A204.1 (cell line): ENCODE measurements at regions not wholly inside any gene's neighbourhood (a gene's known extent, or its start where the extent isn't known, plus 50 kb on each side); places are given as distances from the start of the nearest gene placed in this dataset.

Source experiments
- FAIRE-seq: peaks from 2 replicates; lab custom pipeline; 2012; peaks lifted over from hg19 to GRCh38; lab: Jason Lieb, UNC

- no peak for FAIRE-seq
Measured at GRCh38 chr5:89628876-89629635, 746.1 kb upstream of the MEF2C start.

- no peak for FAIRE-seq
Measured at GRCh38 chr5:89615839-89616518, 733.0 kb upstream of the MEF2C start.

DNA sequence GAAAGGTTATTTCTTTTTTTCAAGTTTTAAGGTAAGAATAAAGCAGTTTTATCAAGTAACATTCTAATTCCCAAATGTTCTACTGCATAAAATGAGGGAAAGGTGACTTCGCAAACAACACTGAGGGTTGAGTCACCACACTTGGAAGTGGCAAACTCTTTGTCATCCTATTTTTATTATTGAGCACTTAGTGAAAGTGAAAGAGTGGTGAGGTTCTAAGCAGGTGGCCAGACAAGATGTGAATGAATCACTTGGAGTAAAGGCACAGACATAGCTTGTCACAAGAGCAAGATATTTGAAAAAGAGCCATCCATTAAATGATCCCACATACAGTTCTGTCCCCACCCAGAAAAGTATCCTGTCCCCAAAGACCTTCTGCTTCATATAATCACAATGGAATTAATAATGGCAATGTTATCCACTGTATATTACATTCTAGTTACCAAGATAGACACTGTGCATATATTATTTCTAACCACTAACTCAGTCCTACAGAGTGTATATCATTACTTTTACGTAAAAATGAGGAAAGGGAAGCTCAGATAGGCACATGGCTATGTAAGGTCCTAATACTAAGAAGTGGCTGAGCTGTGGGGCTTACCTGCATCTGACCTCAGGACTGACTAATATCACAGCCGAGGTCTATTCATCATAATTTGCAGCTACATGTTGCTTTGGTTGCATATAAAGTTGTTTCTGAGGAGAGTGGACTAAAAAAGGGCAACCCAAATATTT lies 730.4 kb upstream of the MEF2C start:
- FAIRE-seq: no peak

- FAIRE-seq: no peak
Measured at GRCh38 chr5:89606939-89607534, 724.1 kb upstream of the MEF2C start.

DNA sequence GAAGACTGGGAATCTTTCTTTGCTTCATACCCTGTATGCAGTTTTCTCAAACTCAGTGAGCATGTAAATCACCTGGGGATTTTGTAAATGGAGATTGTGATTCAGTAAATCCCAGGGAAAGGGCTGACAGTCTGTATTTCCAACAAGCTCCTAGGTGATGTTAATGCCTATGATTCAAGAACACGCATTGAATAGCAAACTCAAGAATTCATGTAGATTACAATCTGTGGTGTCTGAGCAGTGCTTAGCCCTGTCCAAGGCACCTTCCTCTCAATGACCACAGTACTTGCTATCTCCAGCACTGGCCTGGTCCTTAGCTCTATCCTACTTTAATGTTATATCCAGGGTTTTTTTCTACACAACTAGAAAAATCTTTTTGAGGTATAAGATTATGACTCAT lies 721.4 kb upstream of the MEF2C start:
- FAIRE-seq: no peak

DNA sequence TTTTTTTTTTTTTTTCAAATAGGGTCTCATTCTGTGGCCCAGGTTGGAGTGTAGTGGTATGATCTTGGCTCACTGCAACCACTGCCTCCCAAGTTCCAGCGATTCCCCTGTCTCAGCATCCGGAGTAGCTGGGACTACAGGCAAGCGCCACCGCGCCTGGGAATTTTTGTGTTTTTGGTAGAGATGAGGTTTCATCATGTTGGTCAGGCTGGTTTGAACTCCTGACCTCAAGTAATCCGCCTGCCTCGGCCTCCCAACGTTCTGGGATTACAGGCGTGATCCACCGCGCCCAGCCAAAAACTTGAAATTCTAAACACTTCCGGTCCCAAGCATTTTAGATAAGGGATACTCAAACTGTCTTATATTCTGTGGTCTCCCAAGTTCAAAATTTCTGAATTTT lies 718.9 kb upstream of the MEF2C start:
- no peak for FAIRE-seq

DNA sequence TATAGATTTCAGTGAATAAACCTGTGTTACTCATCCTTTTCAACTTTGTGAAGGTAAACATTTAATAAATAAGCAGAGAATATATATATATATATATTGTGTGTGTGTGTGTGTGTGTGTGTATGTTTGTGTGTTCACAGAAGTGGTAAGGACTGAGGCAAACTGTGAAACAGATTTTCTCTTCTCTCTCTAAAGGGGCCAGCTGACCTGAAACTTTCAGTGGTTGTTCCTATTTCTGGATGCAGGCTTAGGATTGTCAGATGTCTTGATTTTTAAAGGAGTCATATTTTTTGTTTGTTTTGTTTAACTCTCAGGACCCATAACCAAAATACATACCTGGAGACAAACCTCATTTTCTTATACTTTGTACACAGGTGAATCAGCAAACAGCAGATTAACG lies 714.9 kb upstream of the MEF2C start:
- no peak for FAIRE-seq

- no peak for FAIRE-seq
Measured at GRCh38 chr5:89596821-89597220, 713.8 kb upstream of the MEF2C start.

DNA sequence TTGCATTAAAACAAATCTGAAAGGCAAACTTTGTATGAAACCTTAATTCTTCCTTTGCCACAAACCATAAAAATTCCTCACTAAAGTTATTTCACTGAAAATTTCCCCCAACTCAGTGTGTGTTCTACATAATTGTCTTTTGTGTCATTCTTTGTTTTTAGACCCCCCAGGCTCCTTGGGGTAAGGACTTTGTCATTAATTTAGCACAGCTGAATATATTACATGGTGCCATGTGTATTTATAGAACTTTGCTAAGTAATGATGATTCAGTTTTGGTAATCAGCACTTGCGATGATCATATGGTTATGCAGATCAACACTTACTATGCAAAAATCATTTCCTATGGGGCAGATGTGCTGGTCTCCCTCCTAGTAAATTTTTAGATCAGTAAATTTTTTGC lies 712.1 kb upstream of the MEF2C start:
- no peak for FAIRE-seq

DNA sequence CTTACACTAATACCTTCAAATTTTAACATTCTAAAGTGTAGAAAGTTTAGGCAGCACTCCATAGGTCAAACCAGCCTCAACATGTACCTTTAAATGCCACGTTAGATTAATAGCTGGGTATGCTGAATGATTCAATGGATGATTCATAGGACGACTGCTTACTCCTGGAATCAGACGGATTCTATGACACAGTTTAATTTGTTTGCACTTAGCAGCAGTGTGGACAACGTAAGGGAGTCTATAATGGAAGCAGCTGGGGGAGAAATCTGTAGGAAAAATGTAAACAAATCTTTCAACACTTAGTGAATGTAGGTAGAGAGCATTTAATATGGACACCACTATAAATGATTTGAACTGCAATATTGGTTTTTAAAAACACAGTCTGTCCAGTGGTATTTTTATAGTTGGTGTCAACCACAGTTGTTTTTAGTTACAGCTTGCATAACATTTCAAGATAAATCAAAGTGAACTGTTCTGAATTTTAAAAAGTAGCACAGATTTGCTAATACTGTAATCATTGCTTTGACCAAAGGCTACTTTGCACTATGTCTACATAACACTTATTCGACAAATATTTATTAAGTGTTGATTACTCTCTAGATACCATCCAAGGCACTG lies 701.5 kb upstream of the MEF2C start:
- FAIRE-seq: no peak

GRCh38 chr5:89583534-89583933 lies 700.5 kb upstream of the MEF2C start:
- no peak for FAIRE-seq

DNA sequence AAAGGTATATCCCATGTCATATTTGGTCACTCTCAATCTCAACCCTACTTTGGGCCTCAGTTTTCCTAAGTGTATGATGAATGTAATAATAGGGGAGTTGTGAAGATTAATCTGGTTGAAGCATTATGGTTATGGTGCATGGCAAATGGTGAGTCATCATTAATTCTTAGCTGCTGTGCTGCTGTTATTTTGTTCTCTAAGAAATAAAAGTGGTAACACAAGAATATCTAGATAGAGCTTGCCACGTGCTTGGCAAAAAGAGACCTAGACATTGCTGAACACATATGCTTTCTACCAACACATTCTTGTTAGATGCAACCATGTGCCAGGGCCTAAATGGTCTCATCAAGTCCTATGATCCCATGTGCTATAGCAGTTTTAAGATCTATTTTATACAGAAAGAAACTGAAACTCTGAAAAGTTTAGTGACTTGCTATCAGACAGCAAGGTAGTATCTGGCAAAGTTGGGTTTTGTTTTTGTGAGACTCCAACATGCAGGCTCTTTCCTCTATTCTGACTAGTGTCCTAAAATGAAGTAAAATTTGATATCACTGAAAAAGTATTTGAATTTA lies 699.9 kb upstream of the MEF2C start:
- FAIRE-seq: no peak

DNA sequence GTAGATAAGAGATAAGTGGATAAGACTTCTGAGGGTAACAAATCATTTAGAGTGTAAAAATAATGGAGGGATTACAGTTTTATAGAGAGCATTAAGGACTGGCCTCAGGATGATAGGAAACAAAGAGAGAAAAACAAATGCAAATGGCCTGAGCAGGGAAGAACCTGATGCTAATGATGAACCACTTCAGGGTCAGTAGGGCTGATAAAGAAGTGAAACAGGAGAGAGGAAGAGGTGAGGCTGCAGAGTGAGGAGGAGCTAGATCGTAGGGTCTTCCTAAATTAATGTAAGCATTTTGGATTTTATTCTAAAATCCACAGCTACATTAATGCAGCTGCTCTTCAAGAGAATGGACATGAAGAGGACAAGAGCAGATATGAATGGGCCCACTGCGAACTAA lies 698.0 kb upstream of the MEF2C start:
- FAIRE-seq: no peak

- FAIRE-seq: no peak
Measured at GRCh38 chr5:89575319-89575718, 692.3 kb upstream of the MEF2C start.

- no peak for FAIRE-seq
Measured at GRCh38 chr5:89573345-89573744, 690.4 kb upstream of the MEF2C start.

GRCh38 chr5:89572696-89573095 lies 689.7 kb upstream of the MEF2C start:
- no peak for FAIRE-seq

GRCh38 chr5:89570557-89570956 lies 687.6 kb upstream of the MEF2C start:
- FAIRE-seq: no peak

- no peak for FAIRE-seq
Measured at GRCh38 chr5:89566340-89566739, 683.4 kb upstream of the MEF2C start.

DNA sequence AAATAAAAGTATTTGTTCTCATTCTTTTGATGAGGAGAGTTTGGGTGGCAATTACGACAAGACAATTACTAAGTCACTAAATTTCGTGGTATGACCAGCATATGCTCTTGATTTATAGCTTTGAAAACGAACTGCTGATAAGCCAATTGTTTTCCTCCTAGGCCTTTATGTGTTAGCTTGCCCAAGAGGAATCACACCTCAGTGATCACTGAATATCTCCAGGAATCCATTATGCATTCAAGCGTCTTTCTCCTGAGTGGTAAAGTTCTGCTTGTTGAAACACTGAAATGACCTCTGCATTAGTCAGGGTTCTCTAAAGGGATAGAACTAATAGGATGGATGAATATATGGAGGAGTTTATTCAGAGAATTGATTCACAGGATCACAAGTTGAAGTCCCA lies 677.7 kb upstream of the MEF2C start:
- no peak for FAIRE-seq

DNA sequence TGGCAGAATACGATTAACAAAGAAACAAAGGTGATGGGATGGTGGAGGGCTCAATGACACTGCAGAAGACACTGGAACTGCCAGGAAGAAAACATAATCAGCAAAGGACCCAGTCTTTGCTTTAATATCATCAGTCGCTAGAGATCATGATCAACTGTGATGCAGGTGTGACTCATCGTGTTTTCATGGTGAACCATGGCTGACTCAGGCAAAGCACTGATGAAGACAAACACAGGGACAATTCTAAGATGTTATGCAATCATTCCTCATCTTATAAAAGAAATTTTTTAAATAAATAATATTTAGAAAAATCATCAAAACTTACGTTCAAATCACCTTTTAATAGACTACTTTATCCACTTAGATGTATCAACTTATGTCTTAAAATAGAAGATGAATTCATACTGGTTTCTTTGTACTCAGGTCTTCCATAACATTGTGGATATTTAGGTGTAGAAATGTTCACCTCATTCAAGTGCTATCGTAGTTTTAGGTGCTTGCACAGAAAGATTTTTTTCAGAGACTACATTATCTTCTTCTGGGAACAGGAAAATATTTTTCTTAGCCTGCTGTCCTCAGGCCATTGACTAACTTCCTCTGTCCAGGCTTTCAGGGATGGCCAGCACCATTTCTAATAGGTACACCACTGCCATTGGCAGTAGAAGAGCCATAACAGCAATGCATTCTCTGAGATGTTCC lies 673.4 kb upstream of the MEF2C start:
- no peak for FAIRE-seq

DNA sequence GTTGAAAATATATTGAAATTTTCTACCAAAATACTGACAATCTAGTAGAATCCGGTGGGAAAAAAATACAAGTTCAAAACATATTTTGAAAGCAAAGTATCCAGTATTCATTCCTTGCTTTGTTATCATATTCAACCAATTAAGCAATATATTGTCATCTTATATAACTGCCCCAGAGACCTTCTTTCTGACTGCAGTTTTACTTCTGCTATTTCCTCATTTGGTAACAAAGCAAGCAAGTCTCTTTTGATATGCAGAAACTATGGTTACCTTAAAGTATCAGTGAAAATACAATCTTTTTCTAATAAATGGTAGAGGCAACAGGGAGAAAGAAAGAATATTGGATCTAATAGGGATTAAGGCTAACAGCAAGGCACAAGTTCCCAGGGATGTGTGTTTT lies 663.7 kb upstream of the MEF2C start:
- no peak for FAIRE-seq

DNA sequence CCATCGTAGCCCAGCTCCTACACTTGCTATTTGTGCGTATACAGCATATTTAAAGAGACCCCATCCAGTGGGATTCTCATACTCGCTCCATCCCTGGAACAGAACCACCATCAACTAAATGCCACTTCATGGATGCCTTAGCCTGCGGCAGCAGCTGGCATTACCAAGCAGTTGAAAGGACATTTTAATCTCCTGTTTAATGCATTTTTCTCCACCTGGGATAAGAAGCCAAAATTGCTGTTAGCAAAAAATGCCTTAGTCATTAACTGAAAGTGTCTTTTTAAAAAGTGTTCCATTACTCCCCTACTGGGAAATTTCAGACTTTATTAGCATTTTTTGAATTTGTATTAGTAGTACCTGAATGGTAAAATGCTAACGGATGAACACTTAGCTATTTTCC lies 662.6 kb upstream of the MEF2C start:
- no peak for FAIRE-seq
